DND-41 (cell line): ENCODE measurements at regions not wholly inside any gene's neighbourhood (a gene's known extent, or its start where the extent isn't known, plus 50 kb on each side); places are given as distances from the start of the nearest gene placed in this dataset.

Experiments
- CTCF ChIP-seq: IDR thresholded peaks from 2 replicates; pipeline ENCODE4 v1.5.1; 2012; ENCODE audit warnings: borderline replicate concordance, low read length, moderate library complexity, mild to moderate bottlenecking; ENCODE audit not compliant: poor library complexity, severe bottlenecking; ENCODE audit errors: extremely low read depth
- EZH2 ChIP-seq: IDR thresholded peaks from 3 replicates; pipeline ENCODE4 v1.6.1; 2012; ENCODE audit warnings: borderline replicate concordance, low read depth, mild to moderate bottlenecking, moderate library complexity, low read length, inconsistent platforms; ENCODE audit not compliant: severe bottlenecking

DNA sequence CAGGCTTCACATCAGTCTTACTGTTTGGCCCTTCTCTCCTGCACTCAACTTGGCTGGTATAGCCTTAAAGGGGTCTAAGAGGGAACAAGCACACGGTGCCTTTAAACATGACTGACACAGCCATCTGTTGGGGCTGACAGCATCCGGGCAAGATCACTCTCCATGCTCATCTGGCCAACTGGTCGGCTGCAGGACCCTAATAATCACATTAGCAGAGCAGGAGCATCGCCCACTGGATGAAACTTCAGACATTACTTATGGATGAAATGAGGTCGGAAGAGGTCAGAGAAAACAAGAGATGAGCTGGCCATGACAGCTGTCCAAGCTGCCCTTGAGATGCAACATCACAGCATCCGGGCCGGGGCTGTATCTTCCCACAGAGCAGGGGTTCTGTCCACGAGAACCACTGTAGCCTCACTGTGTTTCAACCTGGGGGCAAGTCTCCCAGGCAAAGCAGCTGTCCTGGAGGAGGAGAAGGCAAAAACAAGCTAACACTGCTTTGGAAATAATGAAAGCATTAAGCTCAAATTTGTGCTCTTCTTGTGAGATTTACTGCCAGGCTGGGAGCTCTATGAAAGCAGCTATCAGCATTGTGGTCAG, 94.4 kb upstream of the TTC29 start:
- no peak for TF ChIP-seq CTCF
- no peak for TF ChIP-seq EZH2
